ENCODE measurements at regions not wholly inside any gene's neighbourhood (a gene's known extent, or its start where the extent isn't known, plus 50 kb on each side); places are given as distances from the start of the nearest gene placed in this dataset.

DNA sequence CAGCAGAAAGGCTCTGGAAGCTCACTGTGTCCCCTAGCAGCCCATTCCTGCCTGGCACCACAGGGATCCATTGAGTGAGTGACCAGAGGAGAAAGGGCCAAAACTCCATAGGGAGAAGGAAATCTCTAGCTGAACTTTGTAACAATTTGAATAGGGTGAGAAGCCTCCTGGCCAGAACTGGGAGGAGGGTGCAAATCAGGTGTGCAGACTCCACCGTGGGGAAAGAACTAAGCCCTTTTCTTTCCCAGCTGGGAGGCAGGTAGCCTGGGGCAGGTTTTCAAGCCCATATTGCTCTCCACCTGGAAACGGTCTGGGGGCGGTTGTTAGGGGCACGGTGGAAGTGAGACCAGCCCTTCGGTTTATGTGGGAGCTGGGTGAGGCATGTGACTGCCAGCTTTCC is 227.2 kb downstream of the SNCA start:
- TF ChIP-seq POLR2A (IDR thresholded peaks at IDR 0.05; ENCODE audit: low read length) (no peak), GATA1 (IDR thresholded peaks at IDR 0.05; ENCODE audit: low read depth, low read length) (no peak)

Data from erythroblast (primary cell).